ENCODE measurements at regions not wholly inside any gene's neighbourhood (a gene's known extent, or its start where the extent isn't known, plus 50 kb on each side); places are given as distances from the start of the nearest gene placed in this dataset.

GRCh38 chr14:38960946-38961531 lies 142.0 kb downstream of the SEC23A start (continued):
- TF ChIP-seq ZNF311 (tag by site-specific recombination; IDR thresholded peaks at IDR 0.05; ENCODE audit: borderline replicate concordance) (no peak), BCL11A (tag by site-specific recombination; IDR thresholded peaks at IDR 0.05; ENCODE audit: low read depth) (no peak), ZNF596 (tag by site-specific recombination; IDR thresholded peaks at IDR 0.05) (no peak), ZNF394 (tag by site-specific recombination; IDR thresholded peaks at IDR 0.05; ENCODE audit: borderline replicate concordance) (no peak), ZNF211 (tag by site-specific recombination; IDR thresholded peaks at IDR 0.05; ENCODE audit: low read depth) (no peak), BCL6B (tag by site-specific recombination; IDR thresholded peaks at IDR 0.05) (no peak), ZNF692 (tag by site-specific recombination; IDR thresholded peaks at IDR 0.05) (no peak)

- CTCF ChIA-PET, result no interaction called here
- Histone ChIP-seq H3K27ac (ENCODE audit: extremely low read depth, low read depth, low read length) (no peak overlapping the region), H3K9me3 (ENCODE audit: control insufficient read depth, insufficient read depth, low read depth, low read length) (no peaks in the 10 kb centered on the region), H3K36me3 (ENCODE audit: control insufficient read depth in 2 of 2, insufficient read depth in 1 of 2, low read length in 2 of 2) (no peaks in the 10 kb centered on the region), H3K4me1 (ENCODE audit: control insufficient read depth, insufficient read depth, low read length) (no peaks in the 10 kb centered on the region), H3K4me3 (ENCODE audit: low read depth, low read length) (no peak overlapping the region)
- POLR2A ChIA-PET, result no interaction called here
- TF ChIP-seq MEIS1 (CRISPR knock-in tag; IDR thresholded peaks at IDR 0.05; ENCODE audit: borderline replicate concordance) (no peak), ZNF266 (tag by site-specific recombination; IDR thresholded peaks at IDR 0.05; ENCODE audit: low read depth) (no peak), ZNF341 (tag by site-specific recombination; IDR thresholded peaks at IDR 0.05; ENCODE audit: low read depth) (no peak), ZBTB11 (tag by site-specific recombination; conservative IDR thresholded peaks at IDR 0.05; ENCODE audit: low read depth) (no peak), PRDM4 (tag by site-specific recombination; IDR thresholded peaks at IDR 0.05) (no peak), ZNF175 (tag by site-specific recombination; IDR thresholded peaks at IDR 0.05) (no peak), ZNF600 (tag by site-specific recombination; IDR thresholded peaks at IDR 0.05) (no peak), ZNF658 (tag by site-specific recombination; IDR thresholded peaks at IDR 0.05) (no peak), ZNF202 (tag by site-specific recombination; IDR thresholded peaks at IDR 0.05; ENCODE audit: borderline replicate concordance) (no peak), ZNF148 (tag by site-specific recombination; IDR thresholded peaks at IDR 0.05; ENCODE audit: borderline replicate concordance) (no peak), ZNF610 (tag by site-specific recombination; IDR thresholded peaks at IDR 0.05; ENCODE audit: borderline replicate concordance) (no peak), ZNF280D (tag by site-specific recombination; IDR thresholded peaks at IDR 0.05) (no peak)
Measured at GRCh38 chr14:38959021-38959420, 144.0 kb downstream of the SEC23A start.

All from HEK293 (cell line).